ENCODE measurements at regions not wholly inside any gene's neighbourhood (a gene's known extent, or its start where the extent isn't known, plus 50 kb on each side); places are given as distances from the start of the nearest gene placed in this dataset.

DNA sequence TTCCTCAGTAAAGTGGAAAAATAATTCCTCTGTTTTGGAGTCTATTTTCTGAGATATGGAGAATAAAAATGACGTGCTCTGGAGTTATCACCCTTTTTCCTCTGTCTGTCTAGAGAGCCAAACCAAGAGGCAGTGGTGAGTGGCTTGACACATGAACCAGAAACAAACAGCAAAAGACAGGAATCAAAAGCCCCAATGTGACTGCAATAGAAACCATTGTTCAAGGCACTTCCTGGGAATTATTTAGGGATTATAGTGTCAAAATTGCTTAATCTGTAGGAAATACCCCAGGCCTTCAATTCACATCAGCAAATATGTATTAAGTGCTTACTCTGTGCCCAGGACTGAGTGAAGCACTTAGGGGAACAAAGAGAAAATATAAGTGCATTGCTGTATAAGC is 560.4 kb upstream of the JAG1 start:
- Histone ChIP-seq H3K79me2 (ENCODE audit: control insufficient read depth, insufficient read depth, low read length, unreplicated experiment) (no peaks in the 10 kb centered on the region), H3K27me3 (ENCODE audit: insufficient read depth, low read length) (no peaks in the 10 kb centered on the region), H2AFZ (ENCODE audit: low read length, unreplicated experiment) (no peak overlapping the region), H3K27ac (ENCODE audit: low read depth, low read length) (no peak overlapping the region), H3K4me1 (ENCODE audit: control insufficient read depth, insufficient read depth, low read length, unreplicated experiment) (peaks cover 31% of the 10 kb centered on the region), H3K4me3 (ENCODE audit: low read depth, low read length) (no peak overlapping the region), H3K36me3 (ENCODE audit: insufficient read depth, low read length) (no peaks in the 10 kb centered on the region)

DNA sequence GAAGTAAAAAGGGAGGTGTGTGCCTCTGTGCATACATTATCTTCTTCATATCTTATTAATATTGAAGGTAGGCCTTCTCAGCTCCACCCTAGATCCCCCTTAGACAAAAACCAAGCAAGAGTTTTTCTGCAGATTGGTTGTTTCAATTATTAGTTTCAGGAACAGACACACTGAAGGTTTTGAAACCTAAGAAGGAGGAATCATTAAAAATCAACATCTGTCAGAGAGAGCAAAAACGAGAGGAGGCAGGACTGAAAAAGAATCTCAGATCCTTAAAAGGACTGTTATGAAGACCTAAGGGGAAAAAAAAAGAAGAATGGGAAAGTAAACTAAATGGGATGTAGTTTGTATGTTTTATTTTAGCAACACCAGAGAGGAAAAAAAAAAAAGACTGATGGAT is 560.8 kb upstream of the JAG1 start:
- Histone ChIP-seq H3K79me2 (ENCODE audit: control insufficient read depth, insufficient read depth, low read length, unreplicated experiment) (no peaks in the 10 kb centered on the region), H3K4me1 (ENCODE audit: control insufficient read depth, insufficient read depth, low read length, unreplicated experiment) (peaks cover 27% of the 10 kb centered on the region)

DNA sequence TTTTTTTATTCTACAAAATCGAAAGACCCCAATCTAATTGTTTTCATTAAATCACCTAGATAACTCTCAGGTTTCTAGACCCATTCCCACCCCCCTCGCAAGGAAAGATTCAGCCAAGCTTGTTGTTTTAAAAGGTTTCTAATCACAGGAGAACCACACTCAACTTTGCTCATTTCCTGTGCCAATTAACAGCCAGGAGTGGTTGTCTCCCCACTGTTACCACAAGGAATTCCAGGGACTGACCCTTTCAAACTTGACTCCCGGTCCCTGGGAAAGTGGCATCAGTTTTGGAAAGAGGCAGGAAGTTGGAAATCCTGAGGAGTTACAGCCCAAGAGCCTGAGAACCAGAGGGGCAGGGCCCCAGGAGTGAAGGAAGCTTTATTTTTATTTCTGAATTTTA is 561.3 kb upstream of the JAG1 start:
- H2AFZ ChIP-seq (ENCODE audit: low read length, unreplicated experiment), result peak overlapping the region; percentile 4
- no peaks in the 10 kb centered on the region for H3K79me2 ChIP-seq (ENCODE audit: control insufficient read depth, insufficient read depth, low read length, unreplicated experiment)
- peak overlapping the region; percentile 45; the same call in 1 of the 2 replicates for H3K27ac ChIP-seq (ENCODE audit: low read depth, low read length)
- H3K4me1 ChIP-seq (ENCODE audit: control insufficient read depth, insufficient read depth, low read length, unreplicated experiment), result peaks cover 23% of the 10 kb centered on the region
- no peaks in the 10 kb centered on the region for H3K27me3 ChIP-seq (ENCODE audit: insufficient read depth, low read length)
- H3K36me3 ChIP-seq (ENCODE audit: insufficient read depth, low read length), result no peaks in the 10 kb centered on the region
- no peak overlapping the region for H3K4me3 ChIP-seq (ENCODE audit: low read depth, low read length)

More for the DNA sequence above, 560.8 kb upstream of the JAG1 start:
- H3K27ac ChIP-seq (ENCODE audit: low read depth, low read length), result peak overlapping the region; percentile 18; the same call in 1 of the 2 replicates
- H3K4me3 ChIP-seq (ENCODE audit: low read depth, low read length), result no peak overlapping the region
- no peaks in the 10 kb centered on the region for H3K36me3 ChIP-seq (ENCODE audit: insufficient read depth, low read length)
- H3K27me3 ChIP-seq (ENCODE audit: insufficient read depth, low read length), result no peaks in the 10 kb centered on the region
- H2AFZ ChIP-seq (ENCODE audit: low read length, unreplicated experiment), result peak overlapping the region; percentile 4

DNA sequence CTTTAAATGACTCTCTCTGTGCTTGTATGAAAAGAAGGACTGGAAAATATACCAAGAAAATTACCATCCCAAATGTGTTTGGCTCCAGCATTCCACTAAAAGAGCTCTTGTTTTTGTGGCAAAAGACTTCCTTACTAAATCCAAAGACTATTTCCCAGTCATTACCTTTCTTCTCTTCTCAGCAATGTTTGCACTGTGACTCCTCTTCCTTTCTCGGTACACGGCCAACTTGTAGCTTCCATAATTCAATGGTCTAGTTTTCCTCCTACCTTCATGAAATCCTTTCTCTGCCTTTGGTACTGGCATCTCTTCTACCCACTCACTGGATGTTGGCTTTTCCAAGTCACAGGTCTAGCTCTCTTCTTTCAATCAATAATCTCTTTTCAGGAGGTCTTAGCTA is 568.5 kb upstream of the JAG1 start:
- no peaks in the 10 kb centered on the region for H3K36me3 ChIP-seq (ENCODE audit: insufficient read depth, low read length)
- H3K4me3 ChIP-seq (ENCODE audit: low read depth, low read length), result no peak overlapping the region
- H3K27ac ChIP-seq (ENCODE audit: low read depth, low read length), result no peak overlapping the region
- no peaks in the 10 kb centered on the region for H3K27me3 ChIP-seq (ENCODE audit: insufficient read depth, low read length)
- H3K4me1 ChIP-seq (ENCODE audit: control insufficient read depth, insufficient read depth, low read length, unreplicated experiment), result no peaks in the 10 kb centered on the region
- no peak overlapping the region for H2AFZ ChIP-seq (ENCODE audit: low read length, unreplicated experiment)
- no peaks in the 10 kb centered on the region for H3K79me2 ChIP-seq (ENCODE audit: control insufficient read depth, insufficient read depth, low read length, unreplicated experiment)

DNA sequence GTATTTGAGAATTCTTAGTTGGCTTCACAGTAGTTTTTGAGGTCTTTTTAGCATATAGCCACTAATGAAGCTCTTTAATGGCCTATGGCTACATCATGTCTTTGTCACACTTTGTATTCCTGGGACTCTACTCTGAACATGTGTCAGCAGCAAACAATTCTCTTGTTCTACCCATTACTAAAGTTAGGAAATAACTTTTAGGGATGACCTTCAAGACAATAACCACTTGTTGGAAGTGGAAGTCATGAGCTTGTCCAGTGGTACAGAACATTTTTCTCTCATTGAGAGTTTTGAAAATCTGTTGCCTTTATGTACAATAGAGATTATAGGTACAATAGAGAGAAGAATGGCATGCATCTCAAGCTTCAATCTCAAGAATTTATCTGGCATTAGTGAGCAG is 571.6 kb upstream of the JAG1 start:
- no peak overlapping the region for H3K27ac ChIP-seq (ENCODE audit: low read depth, low read length)
- no peaks in the 10 kb centered on the region for H3K36me3 ChIP-seq (ENCODE audit: insufficient read depth, low read length)
- peaks cover 14% of the 10 kb centered on the region; the same call in 1 of the 2 replicates for H3K27me3 ChIP-seq (ENCODE audit: insufficient read depth, low read length)
- H3K4me1 ChIP-seq (ENCODE audit: control insufficient read depth, insufficient read depth, low read length, unreplicated experiment), result no peaks in the 10 kb centered on the region
- no peak overlapping the region for H2AFZ ChIP-seq (ENCODE audit: low read length, unreplicated experiment)
- no peaks in the 10 kb centered on the region for H3K79me2 ChIP-seq (ENCODE audit: control insufficient read depth, insufficient read depth, low read length, unreplicated experiment)
- no peak overlapping the region for H3K4me3 ChIP-seq (ENCODE audit: low read depth, low read length)

DNA sequence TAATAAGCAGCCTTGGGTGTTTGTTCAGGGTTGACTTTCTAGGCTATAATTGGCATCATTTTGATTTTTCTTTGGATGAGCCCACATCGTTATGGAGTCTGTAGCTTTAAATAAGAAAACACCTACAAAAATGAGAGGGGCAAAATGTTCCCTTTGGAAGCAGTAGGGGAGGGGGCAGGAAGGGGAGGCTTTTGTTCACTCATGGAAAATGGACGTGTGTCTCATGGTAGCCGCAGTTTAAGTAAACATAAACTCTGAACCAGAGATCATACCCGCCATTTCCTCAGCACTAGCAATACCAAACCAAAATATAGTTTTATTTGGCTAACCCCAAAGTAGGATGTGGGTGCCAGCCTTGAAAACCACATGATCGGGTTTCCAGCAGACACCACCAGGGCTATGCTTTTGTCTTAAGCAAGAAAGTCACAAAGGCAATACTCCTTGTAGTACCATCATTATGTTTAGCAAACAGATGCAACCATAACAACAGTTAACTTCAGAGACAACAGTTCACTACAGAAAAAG is 572.5 kb upstream of the JAG1 start:
- Histone ChIP-seq H3K79me2 (ENCODE audit: control insufficient read depth, insufficient read depth, low read length, unreplicated experiment) (no peaks in the 10 kb centered on the region), H3K4me1 (ENCODE audit: control insufficient read depth, insufficient read depth, low read length, unreplicated experiment) (no peaks in the 10 kb centered on the region), H3K27ac (ENCODE audit: low read depth, low read length) (no peak overlapping the region), H3K36me3 (ENCODE audit: insufficient read depth, low read length) (no peaks in the 10 kb centered on the region), H3K27me3 (ENCODE audit: insufficient read depth, low read length) (peaks cover 14% of the 10 kb centered on the region; the same call in 1 of the 2 replicates), H2AFZ (ENCODE audit: low read length, unreplicated experiment) (no peak overlapping the region), H3K4me3 (ENCODE audit: low read depth, low read length) (no peak overlapping the region)

DNA sequence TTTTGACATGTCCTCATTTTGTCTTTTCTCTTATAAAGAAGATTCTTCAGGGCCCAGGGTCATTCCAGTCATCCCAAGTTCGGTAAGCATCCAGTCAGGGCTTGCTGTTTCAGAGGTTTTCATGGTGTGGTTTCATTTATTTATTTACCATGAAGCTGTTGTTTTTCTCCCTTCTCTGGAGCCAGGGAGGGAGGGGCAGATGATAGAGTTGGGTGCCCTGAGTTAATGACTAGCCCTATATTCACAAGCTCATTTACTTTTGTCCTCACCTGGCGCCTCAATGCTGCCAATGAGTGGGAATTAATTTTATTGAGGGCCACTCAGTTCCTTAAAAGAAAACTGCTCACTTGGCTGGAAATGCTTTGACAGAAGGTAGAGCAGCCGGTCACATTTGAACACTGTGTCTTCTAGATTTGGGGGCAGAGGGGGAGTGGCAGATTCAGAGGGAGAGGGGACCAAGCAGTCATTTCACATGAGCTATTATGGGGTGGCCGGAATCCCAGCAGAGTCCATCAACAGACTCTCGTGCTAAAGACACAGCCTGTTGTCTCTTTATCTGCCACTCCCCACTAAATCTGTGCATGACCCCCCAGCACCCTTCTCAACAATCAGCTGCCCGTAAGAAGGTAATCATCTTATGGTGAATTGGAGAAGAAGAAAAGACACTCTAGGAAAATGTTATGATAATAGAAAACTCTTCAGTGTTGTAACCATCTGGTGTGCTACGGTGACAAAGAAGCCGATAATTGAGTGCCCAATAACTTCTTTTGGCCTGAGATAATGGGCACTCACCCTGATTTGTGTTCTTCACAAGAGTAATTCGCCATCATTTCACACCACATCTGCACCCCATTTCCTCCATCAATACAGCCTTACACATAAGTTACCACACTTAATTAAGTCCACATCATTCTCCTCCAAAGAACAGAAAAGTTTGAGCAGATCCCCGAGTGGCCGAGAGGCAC is 573.5 kb upstream of the JAG1 start:
- no peaks in the 10 kb centered on the region for H3K36me3 ChIP-seq (ENCODE audit: insufficient read depth, low read length)
- H3K4me1 ChIP-seq (ENCODE audit: control insufficient read depth, insufficient read depth, low read length, unreplicated experiment), result no peaks in the 10 kb centered on the region
- H3K27me3 ChIP-seq (ENCODE audit: insufficient read depth, low read length), result peaks cover 14% of the 10 kb centered on the region; the same call in 1 of the 2 replicates
- no peak overlapping the region for H2AFZ ChIP-seq (ENCODE audit: low read length, unreplicated experiment)
- no peaks in the 10 kb centered on the region for H3K79me2 ChIP-seq (ENCODE audit: control insufficient read depth, insufficient read depth, low read length, unreplicated experiment)
- no peak overlapping the region for H3K4me3 ChIP-seq (ENCODE audit: low read depth, low read length)
- no peak overlapping the region for H3K27ac ChIP-seq (ENCODE audit: low read depth, low read length)

DNA sequence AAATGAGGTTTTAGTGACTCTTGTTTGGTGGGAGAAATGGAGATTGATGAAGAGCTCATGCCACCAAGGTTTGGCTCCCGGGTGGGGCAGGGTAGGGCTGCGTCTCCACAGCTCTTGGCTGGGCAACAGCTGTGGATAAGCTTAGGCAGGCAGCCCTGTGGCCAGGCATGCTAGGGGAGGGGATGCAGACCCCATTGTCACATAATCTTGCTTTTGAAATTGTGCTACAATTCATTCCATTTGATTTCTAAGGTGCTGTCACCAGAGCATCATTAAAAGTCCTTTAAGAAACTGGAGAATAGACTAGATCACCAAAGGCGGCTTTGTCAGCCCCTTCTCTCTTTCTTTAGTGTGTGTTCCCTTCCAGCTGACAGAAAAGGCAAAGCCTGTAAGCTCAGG is 574.2 kb upstream of the JAG1 start:
- Histone ChIP-seq H3K27ac (ENCODE audit: low read depth, low read length) (no peak overlapping the region), H2AFZ (ENCODE audit: low read length, unreplicated experiment) (no peak overlapping the region)

DNA sequence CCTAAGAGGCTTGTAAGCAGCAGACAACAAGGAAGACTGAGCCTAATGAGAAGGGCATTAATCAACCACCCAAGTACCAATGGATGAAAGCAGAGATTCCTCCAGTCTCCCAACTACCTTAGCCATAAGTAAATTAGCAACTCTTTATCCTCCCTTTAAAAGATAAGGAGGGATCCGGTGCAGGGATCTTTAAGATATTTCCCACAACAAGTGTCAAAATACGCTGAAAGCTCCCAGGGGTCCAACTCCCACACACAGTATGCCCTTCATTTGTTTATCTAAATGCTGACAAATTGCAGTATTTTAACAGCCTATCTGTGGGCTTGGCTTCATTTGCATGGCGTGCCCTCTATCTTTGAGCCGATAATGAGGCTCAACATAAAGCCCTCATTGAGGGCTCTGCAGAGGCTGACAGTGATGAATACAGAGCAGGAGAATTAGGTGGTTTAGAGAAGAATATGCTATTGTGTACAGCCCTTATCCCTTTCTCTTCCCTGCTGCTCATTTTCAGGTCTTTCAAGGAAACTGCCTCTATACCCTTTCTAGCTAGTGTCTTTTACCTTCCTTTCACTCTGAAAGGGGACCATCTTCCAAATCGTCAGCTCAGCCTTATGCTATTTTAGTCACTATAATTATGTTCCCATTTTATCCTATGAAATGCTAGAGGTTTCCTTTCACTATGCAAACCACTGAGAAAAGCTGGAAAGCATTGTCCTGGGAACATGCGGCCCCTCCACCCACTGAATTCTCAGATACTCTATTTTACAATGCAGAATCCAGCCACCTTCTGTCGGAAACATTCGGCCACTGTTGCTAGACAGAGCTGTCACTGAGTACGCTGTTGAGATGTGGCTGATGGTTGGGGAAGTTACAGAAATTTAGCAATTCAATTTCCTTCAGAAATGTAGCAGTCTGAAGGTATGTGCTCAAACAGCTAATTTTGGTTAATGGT is 575.2 kb upstream of the JAG1 start:
- H3K4me1 ChIP-seq (ENCODE audit: control insufficient read depth, insufficient read depth, low read length, unreplicated experiment), result no peaks in the 10 kb centered on the region
- no peaks in the 10 kb centered on the region for H3K36me3 ChIP-seq (ENCODE audit: insufficient read depth, low read length)
- peaks cover 14% of the 10 kb centered on the region; the same call in 1 of the 2 replicates for H3K27me3 ChIP-seq (ENCODE audit: insufficient read depth, low read length)
- no peak overlapping the region for H2AFZ ChIP-seq (ENCODE audit: low read length, unreplicated experiment)
- no peak overlapping the region for H3K27ac ChIP-seq (ENCODE audit: low read depth, low read length)
- no peaks in the 10 kb centered on the region for H3K79me2 ChIP-seq (ENCODE audit: control insufficient read depth, insufficient read depth, low read length, unreplicated experiment)
- no peak overlapping the region for H3K4me3 ChIP-seq (ENCODE audit: low read depth, low read length)

More for the DNA sequence above, 574.2 kb upstream of the JAG1 start:
- Histone ChIP-seq H3K4me3 (ENCODE audit: low read depth, low read length) (no peak overlapping the region), H3K36me3 (ENCODE audit: insufficient read depth, low read length) (no peaks in the 10 kb centered on the region), H3K79me2 (ENCODE audit: control insufficient read depth, insufficient read depth, low read length, unreplicated experiment) (no peaks in the 10 kb centered on the region), H3K4me1 (ENCODE audit: control insufficient read depth, insufficient read depth, low read length, unreplicated experiment) (no peaks in the 10 kb centered on the region), H3K27me3 (ENCODE audit: insufficient read depth, low read length) (peaks cover 14% of the 10 kb centered on the region; the same call in 1 of the 2 replicates)

DNA sequence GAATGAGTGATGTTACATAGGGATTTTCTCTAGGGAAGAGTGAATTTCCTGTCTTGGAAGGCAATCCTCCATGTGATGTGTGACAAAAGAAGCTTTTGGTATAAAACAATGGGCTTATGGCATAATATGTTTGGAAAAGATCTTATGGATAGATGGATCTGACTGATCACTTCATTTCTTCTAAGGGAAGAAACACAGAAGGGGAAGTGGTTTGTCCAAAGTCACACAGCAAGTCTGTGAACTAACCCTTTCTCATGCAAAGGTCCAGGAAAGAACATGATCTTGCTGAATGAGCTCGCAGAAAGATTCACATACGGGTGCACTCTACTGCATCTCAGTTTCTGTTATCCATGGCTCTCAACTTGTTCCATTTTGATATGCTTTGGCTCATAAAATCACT is 575.9 kb upstream of the JAG1 start:
- Histone ChIP-seq H3K79me2 (ENCODE audit: control insufficient read depth, insufficient read depth, low read length, unreplicated experiment) (no peaks in the 10 kb centered on the region), H3K4me3 (ENCODE audit: low read depth, low read length) (no peak overlapping the region), H3K36me3 (ENCODE audit: insufficient read depth, low read length) (no peaks in the 10 kb centered on the region), H2AFZ (ENCODE audit: low read length, unreplicated experiment) (no peak overlapping the region), H3K4me1 (ENCODE audit: control insufficient read depth, insufficient read depth, low read length, unreplicated experiment) (no peaks in the 10 kb centered on the region), H3K27ac (ENCODE audit: low read depth, low read length) (no peak overlapping the region), H3K27me3 (ENCODE audit: insufficient read depth, low read length) (peaks cover 14% of the 10 kb centered on the region; the same call in 1 of the 2 replicates)
